GM19372 (cell line): ENCODE measurements at regions not wholly inside any gene's neighbourhood (a gene's known extent, or its start where the extent isn't known, plus 50 kb on each side); places are given as distances from the start of the nearest gene placed in this dataset.
"Not testable (repeated sequence)": the region's sequence is repeated elsewhere in the genome, so short reads cannot be mapped to it uniquely, and the experiment has no call there.

ENCODE experiments used
- ATAC-seq: cut with Tn5 transposase; IDR thresholded peaks from one replicate; pipeline ENCODE4 v1.9.1; 2021; ENCODE audit warnings: mild to moderate bottlenecking, low read depth, moderate library complexity; ENCODE audit not compliant: unreplicated experiment

GRCh38 chr1:95297906-95298305 is 63.9 kb downstream of the RWDD3 start:
- not testable (repeated sequence) for ATAC-seq

- ATAC-seq: no peak
Observed at GRCh38 chr1:95301091-95301490, 67.1 kb downstream of the RWDD3 start.

- no peak for ATAC-seq
Observed at GRCh38 chr1:95301614-95302013, 67.6 kb downstream of the RWDD3 start.

GRCh38 chr1:95304803-95305202 is 70.8 kb downstream of the RWDD3 start:
- ATAC-seq: no peak

- ATAC-seq: no peak
Observed at GRCh38 chr1:95308276-95309030, 74.4 kb downstream of the RWDD3 start.

- ATAC-seq: no peak
Observed at GRCh38 chr1:95309031-95309471, 75.0 kb downstream of the RWDD3 start.

GRCh38 chr1:95311014-95311413 is 77.0 kb downstream of the RWDD3 start:
- no peak for ATAC-seq

- ATAC-seq: no peak
Observed at GRCh38 chr1:95311762-95312161, 77.8 kb downstream of the RWDD3 start.

GRCh38 chr1:95312181-95312580 is 78.2 kb downstream of the RWDD3 start:
- no peak for ATAC-seq

- no peak for ATAC-seq
Observed at GRCh38 chr1:95313527-95313926, 79.5 kb downstream of the RWDD3 start.

GRCh38 chr1:95321531-95321930 is 87.5 kb downstream of the RWDD3 start:
- ATAC-seq: no peak

GRCh38 chr1:95323123-95323522 is 89.1 kb downstream of the RWDD3 start:
- ATAC-seq: no peak

GRCh38 chr1:95325349-95325748 is 91.3 kb downstream of the RWDD3 start:
- ATAC-seq: no peak

GRCh38 chr1:95326023-95326422 is 92.0 kb downstream of the RWDD3 start:
- ATAC-seq: no peak

- ATAC-seq: no peak
Observed at GRCh38 chr1:95332754-95333153, 98.7 kb downstream of the RWDD3 start.

- ATAC-seq: no peak
Observed at GRCh38 chr1:95339377-95339776, 105.4 kb downstream of the RWDD3 start.

GRCh38 chr1:95340061-95340460 is 106.1 kb downstream of the RWDD3 start:
- no peak for ATAC-seq

GRCh38 chr1:95352767-95353166 is 118.8 kb downstream of the RWDD3 start:
- no peak for ATAC-seq

GRCh38 chr1:95353194-95353593 is 119.2 kb downstream of the RWDD3 start:
- no peak for ATAC-seq

- ATAC-seq: no peak
Observed at GRCh38 chr1:95364546-95364945, 130.5 kb downstream of the RWDD3 start.

- ATAC-seq: no peak
Observed at GRCh38 chr1:95366498-95366897, 132.5 kb downstream of the RWDD3 start.

GRCh38 chr1:95368178-95368577 is 134.2 kb downstream of the RWDD3 start:
- ATAC-seq: no peak
